Jurkat, Clone E6-1 (cell line): ENCODE measurements at regions not wholly inside any gene's neighbourhood (a gene's known extent, or its start where the extent isn't known, plus 50 kb on each side); places are given as distances from the start of the nearest gene placed in this dataset.
A peak's percentile ranks its signal among the peaks of the same experiment; 100 is the strongest.

Experiments
- DNase-seq: peaks from one replicate; pipeline ENCODE4 v3.0.0-alpha.2; 2011; ENCODE audit warnings: low read depth, low spot score
- H3K4me3 ChIP-seq: 2 replicates; pipeline ENCODE4 v1.5.1; 2011; ENCODE audit warnings: mild to moderate bottlenecking, low read length, control low read depth, moderate library complexity

- no peak overlapping the region for H3K4me3 ChIP-seq
Measured at GRCh38 chr12:30082381-30082780, 298.6 kb upstream of the TMTC1 start.

GRCh38 chr12:30074916-30075315, 291.2 kb upstream of the TMTC1 start:
- H3K4me3 ChIP-seq, result no peak overlapping the region
- DNase-seq, result no peak

More at GRCh38 chr12:30082381-30082780, 298.6 kb upstream of the TMTC1 start:
- DNase-seq, result no peak

- no peak overlapping the region for H3K4me3 ChIP-seq
- no peak for DNase-seq
Measured at GRCh38 chr12:30072824-30073223, 289.1 kb upstream of the TMTC1 start.

GRCh38 chr12:30067146-30067545, 283.4 kb upstream of the TMTC1 start:
- DNase-seq, result no peak
- H3K4me3 ChIP-seq, result no peak overlapping the region

- H3K4me3 ChIP-seq, result no peak overlapping the region
Measured at GRCh38 chr12:30064906-30065305, 281.2 kb upstream of the TMTC1 start.

GRCh38 chr12:30063435-30063945, 279.7 kb upstream of the TMTC1 start:
- DNase-seq, result peak; percentile 2
- no peak overlapping the region for H3K4me3 ChIP-seq

More at GRCh38 chr12:30064906-30065305, 281.2 kb upstream of the TMTC1 start:
- no peak for DNase-seq

GRCh38 chr12:30048371-30048770, 264.6 kb upstream of the TMTC1 start:
- no peak overlapping the region for H3K4me3 ChIP-seq
- DNase-seq, result no peak

- no peak overlapping the region for H3K4me3 ChIP-seq
- no peak for DNase-seq
Measured at GRCh38 chr12:30047516-30048254, 263.9 kb upstream of the TMTC1 start.

GRCh38 chr12:30046376-30046775, 262.6 kb upstream of the TMTC1 start:
- no peak for DNase-seq
- H3K4me3 ChIP-seq, result no peak overlapping the region

GRCh38 chr12:30045171-30045570, 261.4 kb upstream of the TMTC1 start:
- DNase-seq, result no peak
- H3K4me3 ChIP-seq, result no peak overlapping the region

- H3K4me3 ChIP-seq, result no peak overlapping the region
- no peak for DNase-seq
Measured at GRCh38 chr12:30044206-30044605, 260.5 kb upstream of the TMTC1 start.

GRCh38 chr12:30043151-30043847, 259.6 kb upstream of the TMTC1 start:
- no peak for DNase-seq
- H3K4me3 ChIP-seq, result no peak overlapping the region

- no peak overlapping the region for H3K4me3 ChIP-seq
- no peak for DNase-seq
Measured at GRCh38 chr12:30041096-30041495, 257.4 kb upstream of the TMTC1 start.

GRCh38 chr12:30030693-30031374, 247.1 kb upstream of the TMTC1 start:
- no peak for DNase-seq
- H3K4me3 ChIP-seq, result no peak overlapping the region

GRCh38 chr12:30026621-30027234, 243.0 kb upstream of the TMTC1 start:
- DNase-seq, result no peak
- H3K4me3 ChIP-seq, result no peak overlapping the region

- no peak overlapping the region for H3K4me3 ChIP-seq
Measured at GRCh38 chr12:30025317-30025716, 241.6 kb upstream of the TMTC1 start.

GRCh38 chr12:30023186-30023585, 239.4 kb upstream of the TMTC1 start:
- no peak for DNase-seq
- no peak overlapping the region for H3K4me3 ChIP-seq

More at GRCh38 chr12:30025317-30025716, 241.6 kb upstream of the TMTC1 start:
- no peak for DNase-seq

GRCh38 chr12:30021051-30021833, 237.5 kb upstream of the TMTC1 start:
- no peak overlapping the region for H3K4me3 ChIP-seq
- DNase-seq, result no peak
